ENCODE measurements at regions not wholly inside any gene's neighbourhood (a gene's known extent, or its start where the extent isn't known, plus 50 kb on each side); places are given as distances from the start of the nearest gene placed in this dataset.

- no peak for FAIRE-seq
Observed at GRCh38 chr11:127567237-127567932, 566.8 kb upstream of the KIRREL3 start.

DNA sequence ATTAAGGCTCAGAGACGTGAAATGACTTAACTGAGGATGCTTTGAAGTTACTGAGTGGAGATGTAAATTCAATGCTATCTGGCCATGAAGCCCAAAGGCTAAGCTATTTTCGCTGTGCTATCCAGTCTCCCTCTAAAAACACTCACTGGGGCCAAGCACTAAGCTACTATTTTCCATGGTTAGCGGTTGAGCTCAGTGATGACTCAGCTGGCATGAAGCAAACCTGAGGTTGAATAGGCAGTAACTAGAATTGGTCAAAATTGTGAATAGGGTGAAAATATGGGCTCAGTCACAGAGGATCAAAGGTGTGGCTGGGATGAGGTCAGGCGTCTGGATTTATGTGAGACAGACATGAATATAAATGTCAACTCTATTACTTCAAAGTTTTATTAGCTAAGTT is 564.2 kb upstream of the KIRREL3 start:
- FAIRE-seq = no peak

DNA sequence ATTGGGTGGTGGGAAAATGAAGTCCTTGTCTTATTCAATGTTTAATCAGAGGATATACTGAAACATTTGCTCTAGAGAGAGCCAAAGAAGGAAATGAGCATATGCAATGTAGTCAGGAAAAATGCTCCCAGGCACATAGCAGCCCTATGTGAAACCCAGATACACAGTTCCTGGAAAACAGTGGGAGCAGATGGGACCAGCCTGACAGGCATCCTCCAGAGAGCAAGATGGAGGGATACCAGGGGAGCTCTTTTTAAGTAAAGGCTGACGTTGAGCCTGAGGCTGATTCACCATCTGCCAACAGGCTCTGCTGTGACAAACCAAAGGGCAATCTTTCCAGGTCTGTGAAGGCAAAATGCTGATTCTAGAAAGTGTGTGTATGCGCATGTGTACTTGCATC is 559.4 kb upstream of the KIRREL3 start:
- no peak for FAIRE-seq

GRCh38 chr11:127552446-127552845 is 551.9 kb upstream of the KIRREL3 start:
- FAIRE-seq = no peak

DNA sequence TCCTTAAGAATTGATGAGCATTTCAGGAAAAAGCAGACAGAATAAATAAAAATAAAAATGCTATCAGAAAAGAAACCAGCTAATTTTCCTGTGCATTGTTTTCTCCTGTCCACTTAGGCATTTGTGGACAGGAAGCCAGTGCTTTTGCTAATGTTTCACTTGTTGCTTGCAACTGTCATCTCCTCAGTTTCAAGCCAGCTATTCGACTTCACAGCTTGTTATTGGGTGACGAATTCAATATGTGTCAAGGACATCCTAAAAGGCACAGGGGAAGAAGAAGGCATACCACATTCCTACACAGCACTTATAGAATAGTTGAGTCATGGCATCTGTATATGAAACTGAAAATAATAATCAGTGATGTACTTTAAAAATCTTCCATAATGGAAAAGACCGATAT is 530.6 kb upstream of the KIRREL3 start:
- FAIRE-seq = no peak

GRCh38 chr11:127528297-127528696 is 527.7 kb upstream of the KIRREL3 start:
- FAIRE-seq = no peak

DNA sequence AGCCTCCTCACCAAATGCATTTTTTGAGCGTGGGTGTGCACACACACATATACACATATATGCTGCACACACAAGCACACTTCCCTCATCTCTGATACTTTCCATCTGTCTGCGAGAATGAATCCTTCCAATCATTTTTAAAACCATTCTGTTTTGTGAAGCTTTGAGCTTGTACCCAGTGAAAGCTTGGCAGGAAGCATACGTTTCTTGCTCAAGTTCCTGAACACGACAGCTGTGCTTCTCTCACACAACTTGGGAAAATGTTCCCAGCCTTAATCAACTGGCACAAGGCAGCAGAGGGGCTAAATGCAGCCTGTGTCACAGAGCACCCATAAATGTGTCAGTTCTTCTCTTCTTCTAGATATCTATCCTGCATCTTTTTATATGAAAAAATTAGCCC is 524.0 kb upstream of the KIRREL3 start:
- FAIRE-seq = no peak

DNA sequence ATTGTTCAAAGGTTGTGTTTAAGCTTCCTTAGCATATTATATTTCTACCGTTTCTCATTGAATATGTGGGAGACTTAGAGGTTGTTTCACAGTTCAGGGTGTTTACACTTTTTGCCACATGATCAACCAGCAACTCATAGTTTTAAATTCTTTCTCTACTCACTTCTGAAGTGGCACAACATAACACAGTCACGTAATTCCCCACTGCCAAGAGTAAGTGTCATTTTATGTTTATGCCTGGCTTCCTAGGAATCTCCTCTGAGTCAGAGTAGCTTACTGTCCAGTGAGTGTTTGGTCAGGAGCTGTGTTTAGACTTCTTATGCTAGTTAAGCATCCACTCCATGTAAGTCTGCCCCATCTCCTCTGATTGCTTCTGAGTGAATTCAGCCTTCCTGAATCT is 520.8 kb upstream of the KIRREL3 start:
- FAIRE-seq = no peak

DNA sequence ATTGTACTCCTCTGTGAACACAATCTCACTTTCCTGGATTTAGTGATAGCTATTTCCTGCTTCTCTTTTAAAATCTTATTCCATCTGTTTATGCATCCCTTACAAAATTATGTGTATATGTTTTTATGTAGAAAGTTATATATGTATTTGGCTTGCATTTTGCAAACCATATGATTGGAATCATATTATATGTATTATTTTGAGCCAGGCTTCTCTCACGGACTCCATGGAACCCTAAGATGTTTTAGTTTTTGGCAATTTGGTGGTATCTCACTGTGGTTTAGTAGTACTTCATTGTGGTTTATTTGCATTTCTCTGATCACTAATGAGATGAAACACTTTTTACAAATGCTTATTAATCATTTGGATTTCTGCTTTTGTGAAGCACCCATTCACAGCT is 507.3 kb upstream of the KIRREL3 start:
- no peak for FAIRE-seq

GRCh38 chr11:127506647-127507046 is 506.1 kb upstream of the KIRREL3 start:
- no peak for FAIRE-seq

DNA sequence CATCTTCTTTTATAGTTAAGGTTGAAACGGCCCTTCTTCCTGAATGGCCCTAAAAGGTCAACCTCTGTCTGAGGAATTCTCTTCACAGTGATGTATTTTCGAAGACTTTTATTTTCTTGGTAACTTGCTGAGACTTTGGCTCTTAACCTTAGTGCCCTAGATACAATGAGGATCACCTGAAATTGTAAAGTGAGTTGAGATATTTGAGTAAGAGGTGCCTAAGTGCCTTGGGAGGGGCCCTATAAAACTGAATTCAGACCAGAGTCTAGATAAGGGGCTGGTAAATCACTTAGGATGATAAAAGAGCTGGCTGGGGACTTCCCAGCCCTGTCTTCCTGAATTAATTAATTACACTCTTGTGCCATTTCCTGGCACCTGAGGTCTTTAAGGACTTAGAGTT is 505.6 kb upstream of the KIRREL3 start:
- no peak for FAIRE-seq

DNA sequence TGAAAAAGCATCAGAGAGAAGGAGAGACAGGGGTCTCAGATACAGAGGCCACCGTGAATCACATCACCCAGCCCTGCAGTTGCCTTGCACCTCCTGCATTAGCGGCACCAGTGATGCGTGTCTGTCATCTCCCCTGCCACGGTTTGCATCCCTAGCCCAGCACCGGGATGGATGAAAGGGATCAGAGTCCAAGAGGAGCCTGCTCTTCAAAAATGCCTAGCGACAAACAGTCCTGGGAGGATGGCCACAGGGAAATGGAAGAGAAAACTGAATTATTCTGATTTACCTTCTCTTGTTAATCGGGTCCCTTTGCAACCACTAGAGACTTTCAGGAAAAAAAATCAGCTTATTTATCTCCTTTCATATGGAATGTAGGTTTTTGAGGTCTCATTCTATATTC is 495.6 kb upstream of the KIRREL3 start:
- no peak for FAIRE-seq

DNA sequence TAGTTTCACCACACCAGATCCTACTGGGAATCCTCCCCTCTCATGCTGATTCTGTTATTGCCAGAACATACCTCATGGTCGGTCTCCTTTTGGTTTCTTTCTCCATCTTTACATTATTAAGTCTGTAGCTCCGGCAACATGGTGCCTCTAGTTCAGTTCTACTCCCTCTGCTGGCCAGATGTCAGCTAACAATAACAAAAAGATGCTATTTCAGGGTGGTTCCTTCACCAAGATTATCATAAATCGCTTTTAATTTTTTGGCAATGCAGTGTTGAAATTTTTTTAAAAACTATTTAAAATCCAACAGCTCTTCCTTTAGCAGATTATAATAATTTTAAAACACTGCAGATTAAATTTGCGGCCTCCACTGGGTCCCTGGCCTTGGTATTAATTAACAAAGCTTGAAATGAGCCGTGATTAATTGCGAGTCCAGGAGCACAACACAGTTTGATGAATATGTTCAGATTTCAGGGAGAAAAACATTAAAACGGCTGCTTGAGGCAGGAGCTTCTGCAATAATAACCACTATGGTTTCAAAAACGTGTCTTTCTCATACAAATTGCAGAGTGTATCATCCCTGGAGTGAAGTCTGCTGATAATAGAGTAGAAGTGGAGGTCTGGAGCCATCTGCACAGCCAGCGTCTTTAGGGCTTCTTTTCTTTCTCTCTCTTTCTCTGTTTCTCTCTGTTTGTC is 492.9 kb upstream of the KIRREL3 start:
- FAIRE-seq = no peak

DNA sequence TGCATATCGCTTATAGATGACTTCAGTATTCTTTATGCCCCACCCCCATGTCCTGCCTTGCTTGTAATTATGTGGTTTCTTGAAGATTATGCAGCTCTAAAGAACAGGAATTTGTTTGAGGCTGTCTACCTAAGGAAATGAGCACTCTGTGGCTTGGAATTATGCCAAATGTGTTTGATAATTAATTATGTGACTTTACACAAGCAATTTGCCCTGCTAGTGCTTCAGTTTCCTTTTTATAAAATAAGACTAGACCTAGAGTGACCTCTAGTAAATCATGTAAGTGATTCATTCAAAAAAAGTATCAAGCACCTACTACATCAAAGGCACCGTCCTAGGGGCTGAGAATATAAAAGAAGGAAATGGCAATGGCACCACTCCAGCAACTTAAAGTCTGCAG is 491.5 kb upstream of the KIRREL3 start:
- no peak for FAIRE-seq

GRCh38 chr11:127491589-127491988 is 491.0 kb upstream of the KIRREL3 start:
- FAIRE-seq = no peak

GRCh38 chr11:127490896-127491295 is 490.3 kb upstream of the KIRREL3 start:
- no peak for FAIRE-seq

DNA sequence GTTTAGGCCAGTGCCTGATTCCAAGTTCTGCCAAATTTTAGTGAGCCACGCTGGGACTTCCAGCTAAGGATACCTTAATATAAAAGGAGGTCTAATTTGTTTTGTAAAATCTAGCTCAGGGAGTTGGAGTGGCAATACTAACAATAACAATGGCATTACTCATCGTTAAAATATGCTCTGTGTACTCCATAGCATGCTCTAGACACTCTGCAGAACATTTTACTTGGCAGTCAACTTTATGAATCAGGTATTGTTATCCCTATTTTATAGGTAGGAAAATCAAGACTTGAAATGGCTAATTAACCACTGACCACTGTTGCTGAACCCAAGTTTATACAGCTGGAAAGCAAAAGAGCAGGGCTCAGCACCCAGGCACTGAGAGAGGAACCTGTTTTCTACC is 485.0 kb upstream of the KIRREL3 start:
- FAIRE-seq = no peak

DNA sequence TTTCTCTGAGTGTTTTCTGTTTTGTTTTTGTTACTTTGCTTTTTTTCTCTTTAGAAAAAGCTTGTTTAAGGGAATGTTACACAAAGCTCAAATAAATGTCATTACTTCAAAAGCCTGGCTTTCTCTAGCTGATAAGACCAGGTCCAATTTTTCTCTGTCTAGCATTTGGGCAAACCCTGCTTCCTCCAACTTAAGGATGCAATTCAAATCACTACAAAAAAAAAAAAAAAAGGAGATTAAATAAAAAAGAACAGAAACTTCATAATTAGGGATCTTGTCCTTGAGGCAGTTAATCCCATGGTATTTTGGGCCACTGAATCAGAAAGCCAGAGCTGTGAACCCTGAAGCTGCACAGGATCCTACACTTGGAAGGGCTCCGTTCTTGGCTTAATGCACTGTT is 480.8 kb upstream of the KIRREL3 start:
- FAIRE-seq = no peak

DNA sequence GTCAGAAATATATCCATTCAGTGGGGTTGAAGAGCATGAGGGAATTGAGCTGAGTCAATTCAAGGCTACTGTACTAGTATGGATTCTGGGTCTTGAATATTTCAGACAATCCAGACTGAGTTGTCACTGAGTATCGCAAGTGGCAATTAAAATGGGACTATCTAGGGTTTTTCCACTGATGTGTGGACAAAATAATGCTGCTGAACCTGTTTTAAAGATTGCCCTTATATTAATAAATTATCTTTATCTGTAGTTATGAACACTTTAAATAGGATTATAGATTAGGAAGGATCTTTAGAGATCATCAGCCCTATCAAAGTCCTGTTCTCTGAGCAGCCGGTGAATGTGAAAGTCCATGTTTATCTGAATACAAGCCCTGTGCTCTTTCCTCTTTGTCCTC is 478.3 kb upstream of the KIRREL3 start:
- FAIRE-seq = no peak

DNA sequence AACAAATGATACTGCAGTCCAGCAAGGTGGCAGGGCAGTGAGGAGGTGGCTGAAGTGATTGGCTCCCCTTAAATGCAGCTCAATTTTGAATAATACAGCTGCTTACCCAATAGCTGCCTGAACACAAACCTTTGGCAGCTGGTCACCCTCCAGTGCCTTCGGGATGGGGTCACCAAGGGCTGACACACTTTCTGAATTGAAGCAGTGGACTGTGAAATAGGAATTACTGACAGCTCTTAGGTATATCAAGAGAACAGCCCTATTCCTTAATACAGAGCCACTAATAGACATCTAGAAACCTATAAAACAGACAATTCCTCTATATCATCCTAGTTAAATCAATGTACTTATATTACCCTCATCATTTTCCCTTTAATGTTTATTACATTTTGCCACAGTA is 474.2 kb upstream of the KIRREL3 start:
- no peak for FAIRE-seq

GRCh38 chr11:127472505-127472904 is 471.9 kb upstream of the KIRREL3 start:
- FAIRE-seq = no peak

DNA sequence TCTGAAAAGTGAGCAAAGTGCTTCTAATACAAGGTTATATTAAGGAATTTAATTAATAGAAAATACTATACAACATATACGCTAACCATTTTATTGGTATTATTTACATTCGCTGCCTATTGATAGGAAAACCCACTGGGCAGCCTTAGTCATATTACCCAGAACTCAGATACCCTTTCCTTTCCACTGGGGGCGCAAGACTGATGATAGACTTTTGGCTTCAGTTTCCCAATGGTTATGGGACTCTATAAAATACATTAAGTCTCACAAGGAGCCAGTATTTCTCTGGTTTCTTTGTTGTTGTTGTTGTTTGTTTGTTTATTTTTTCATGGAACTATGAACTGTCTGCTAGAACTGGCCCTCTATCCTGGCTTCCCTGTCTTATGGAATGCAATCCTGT is 471.1 kb upstream of the KIRREL3 start:
- no peak for FAIRE-seq

DNA sequence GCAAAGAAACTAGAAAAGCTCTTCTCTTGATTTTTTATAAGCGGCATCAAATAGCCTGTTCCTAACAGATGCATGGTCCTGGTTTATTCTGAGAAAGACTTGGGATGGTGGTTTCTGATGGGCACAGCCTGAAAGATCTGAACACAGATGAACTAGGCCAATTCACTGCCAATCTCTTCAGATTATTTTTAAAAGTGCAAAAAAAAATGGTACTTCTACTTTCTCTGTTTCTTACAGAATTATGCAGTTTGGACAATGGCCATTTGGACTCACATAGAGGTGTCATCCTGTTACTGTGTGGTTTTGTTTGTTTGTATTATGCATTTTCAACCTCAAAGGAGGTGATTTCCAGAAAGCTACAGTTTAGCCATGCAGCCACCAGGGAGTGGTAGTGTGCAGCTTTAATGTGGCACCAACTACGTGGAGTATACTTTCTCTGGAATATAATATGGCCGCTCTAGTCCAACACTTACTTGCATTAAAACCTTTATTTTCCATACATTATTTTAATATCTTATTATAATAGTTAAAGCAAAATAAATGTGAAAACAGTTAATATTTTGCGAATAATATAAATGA is 469.8 kb upstream of the KIRREL3 start:
- no peak for FAIRE-seq

DNA sequence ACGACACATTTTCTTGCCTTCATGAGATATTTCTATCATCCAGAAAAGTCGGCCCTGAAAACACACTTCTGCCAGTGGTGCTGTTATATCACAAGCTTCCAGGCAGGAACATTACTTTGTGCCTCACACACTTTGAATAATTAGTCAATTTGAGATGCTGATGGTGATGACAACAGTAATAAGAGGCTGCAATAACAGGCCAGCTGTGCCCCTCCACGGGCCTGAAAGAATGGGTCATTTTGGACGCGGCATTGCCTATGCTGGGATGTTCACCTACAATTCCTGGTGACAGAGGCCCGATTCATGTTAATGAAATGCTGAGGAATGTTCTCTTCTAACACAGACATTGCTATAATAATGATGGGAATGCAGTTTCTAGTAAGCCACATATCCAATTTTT is 463.8 kb upstream of the KIRREL3 start:
- no peak for FAIRE-seq

- no peak for FAIRE-seq
Observed at GRCh38 chr11:127462065-127462344, 461.4 kb upstream of the KIRREL3 start.
